ENCODE measurements at regions not wholly inside any gene's neighbourhood (a gene's known extent, or its start where the extent isn't known, plus 50 kb on each side); places are given as distances from the start of the nearest gene placed in this dataset.

- no peak for DNase-seq
- Histone ChIP-seq H3K4me3 (no peak overlapping the region), H3K27ac (no peak overlapping the region), H3K9me3 (no peaks in the 10 kb centered on the region), H3K27me3 (no peaks in the 10 kb centered on the region), H3K36me3 (no peaks in the 10 kb centered on the region), H3K4me1 (no peaks in the 10 kb centered on the region)
- 99% methylated on average over 4 of the region's 4 CpGs for WGBS, 2 donors
- TF ChIP-seq POLR2AphosphoS5 (IDR thresholded peaks at IDR 0.05) (no peak), EP300 (IDR thresholded peaks at IDR 0.05) (no peak), CTCF (IDR thresholded peaks at IDR 0.05) (no peak), POLR2A (IDR thresholded peaks at IDR 0.05) (no peak)
- ATAC-seq (ENCODE audit: low FRiP score in 2 of 2) = no peak
These were observed 383.5 kb downstream of the ZEB2 start for GRCh38 chr2:144136297-144137010.

DNA sequence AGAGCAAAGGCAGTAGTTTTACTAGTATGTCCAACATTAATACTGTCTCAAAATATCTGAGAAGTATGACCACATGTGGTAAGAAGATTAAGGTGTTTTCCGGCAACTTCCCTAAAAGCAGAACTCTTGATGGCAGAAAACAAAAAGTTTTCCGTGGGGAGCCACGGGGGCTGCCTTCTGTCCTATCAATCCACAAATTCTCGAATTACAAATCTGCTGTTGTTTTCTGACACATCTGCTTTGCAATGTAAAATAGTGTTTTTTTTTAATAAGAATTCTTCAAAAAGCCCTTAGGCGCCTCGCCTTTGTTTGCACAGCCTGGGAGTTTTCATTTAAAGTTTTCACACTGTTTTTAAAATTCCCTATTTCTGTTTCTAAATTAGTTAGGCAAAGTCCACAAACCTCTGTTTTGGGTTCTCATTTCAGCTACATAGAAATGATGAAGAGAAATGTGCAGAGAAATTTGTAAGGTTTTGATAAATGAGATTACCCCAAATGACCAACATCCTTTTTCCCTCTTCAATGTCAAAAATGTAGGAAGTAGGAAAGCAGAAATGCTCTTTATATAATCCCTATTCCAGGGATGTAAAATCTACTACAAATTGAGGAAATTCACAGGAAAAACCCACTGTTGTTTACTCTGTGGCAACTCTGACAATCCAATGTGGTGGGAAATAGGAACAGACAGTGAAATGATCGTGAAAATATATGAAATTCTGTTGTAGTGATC is 385.8 kb downstream of the ZEB2 start:
- ATAC-seq (ENCODE audit: low FRiP score in 2 of 2) = no peak
- DNase-seq = no peak
- H3K36me3 ChIP-seq = no peaks in the 10 kb centered on the region
- no peaks in the 10 kb centered on the region for H3K27me3 ChIP-seq
- no peak for TF ChIP-seq CTCF (IDR thresholded peaks at IDR 0.05)
- WGBS, 2 donors = 63 to 71% methylated on average over 7 of the region's 7 CpGs
- H3K4me3 ChIP-seq = no peak overlapping the region
- no peak overlapping the region for H3K27ac ChIP-seq
- H3K9me3 ChIP-seq = no peaks in the 10 kb centered on the region
- no peaks in the 10 kb centered on the region for H3K4me1 ChIP-seq

- no peak overlapping the region for H3K27ac ChIP-seq
- H3K36me3 ChIP-seq = no peaks in the 10 kb centered on the region
- ATAC-seq (ENCODE audit: low FRiP score in 2 of 2) = no peak
- H3K4me1 ChIP-seq = no peaks in the 10 kb centered on the region
- no peaks in the 10 kb centered on the region for H3K27me3 ChIP-seq
- whole genome bisulfite sequencing, 2 donors = 83 to 87% methylated on average over 2 of the region's 2 CpGs
- no peaks in the 10 kb centered on the region for H3K9me3 ChIP-seq
- TF ChIP-seq POLR2AphosphoS5 (IDR thresholded peaks at IDR 0.05) (no peak), POLR2A (IDR thresholded peaks at IDR 0.05) (no peak), EP300 (IDR thresholded peaks at IDR 0.05) (no peak), CTCF (IDR thresholded peaks at IDR 0.05) (no peak)
- DNase-seq = no peak
- H3K4me3 ChIP-seq = no peak overlapping the region
These were observed 387.6 kb downstream of the ZEB2 start for GRCh38 chr2:144132357-144132756.

- Histone ChIP-seq H3K36me3 (no peaks in the 10 kb centered on the region), H3K4me1 (no peaks in the 10 kb centered on the region), H3K27ac (no peak overlapping the region), H3K4me3 (no peak overlapping the region), H3K9me3 (no peaks in the 10 kb centered on the region), H3K27me3 (no peaks in the 10 kb centered on the region)
- DNase-seq (no peak), ATAC-seq (ENCODE audit: low FRiP score in 2 of 2) (no peak)
- TF ChIP-seq CTCF (IDR thresholded peaks at IDR 0.05) (no peak), POLR2AphosphoS5 (IDR thresholded peaks at IDR 0.05) (no peak), EP300 (IDR thresholded peaks at IDR 0.05) (no peak), POLR2A (IDR thresholded peaks at IDR 0.05) (no peak)
- WGBS, 2 donors = 77 to 85% methylated on average over 5 of the region's 5 CpGs
These were observed 388.9 kb downstream of the ZEB2 start for GRCh38 chr2:144131042-144131441.

GRCh38 chr2:144130551-144130950 is 389.4 kb downstream of the ZEB2 start:
- no peaks in the 10 kb centered on the region for H3K27me3 ChIP-seq
- no peak overlapping the region for H3K4me3 ChIP-seq
- no peak for ATAC-seq (ENCODE audit: low FRiP score in 2 of 2)
- H3K36me3 ChIP-seq = no peaks in the 10 kb centered on the region
- H3K4me1 ChIP-seq = no peaks in the 10 kb centered on the region
- no peak overlapping the region for H3K27ac ChIP-seq
- DNase-seq = no peak
- no peaks in the 10 kb centered on the region for H3K9me3 ChIP-seq
- TF ChIP-seq POLR2AphosphoS5 (IDR thresholded peaks at IDR 0.05) = no peak
- TF ChIP-seq POLR2A (IDR thresholded peaks at IDR 0.05) = no peak
- TF ChIP-seq CTCF (IDR thresholded peaks at IDR 0.05) = no peak
- TF ChIP-seq EP300 (IDR thresholded peaks at IDR 0.05) = no peak

Data from upper lobe of left lung (tissue), 6 donors.